ENCODE measurements at regions not wholly inside any gene's neighbourhood (a gene's known extent, or its start where the extent isn't known, plus 50 kb on each side); places are given as distances from the start of the nearest gene placed in this dataset.

DNA sequence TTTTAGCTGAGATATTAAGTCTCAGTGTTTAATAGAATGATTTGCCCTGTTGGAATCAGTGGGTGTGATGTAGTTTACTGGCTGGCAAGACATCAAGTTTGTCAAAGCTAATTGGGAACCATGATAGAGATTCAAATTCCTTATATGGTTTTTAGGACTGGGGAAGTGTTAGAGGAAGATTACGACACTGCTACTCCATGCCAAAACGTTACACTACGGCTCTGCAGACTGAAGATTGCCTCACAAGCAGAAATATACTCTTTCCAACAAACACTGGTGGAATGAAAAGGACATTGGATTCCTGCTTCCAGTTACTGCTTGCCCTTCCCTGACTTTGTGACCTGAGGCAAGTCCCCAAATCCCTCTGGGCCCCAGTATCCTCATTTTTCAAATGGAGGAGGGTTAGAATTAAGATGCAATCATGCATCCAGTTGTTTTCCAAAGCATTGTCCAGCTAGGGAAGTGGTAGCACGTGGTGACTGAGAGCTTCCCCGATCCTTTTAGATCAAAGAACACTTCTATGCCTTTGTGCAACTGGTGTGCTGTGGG is 147.6 kb downstream of the CDC42EP3 start:
- no peak for TF ChIP-seq POLR2AphosphoS5 (IDR thresholded peaks at IDR 0.05)
- no peak for TF ChIP-seq CTCF (IDR thresholded peaks at IDR 0.05)
- no peak for TF ChIP-seq POLR2A (IDR thresholded peaks at IDR 0.05)
